ENCODE measurements at regions not wholly inside any gene's neighbourhood (a gene's known extent, or its start where the extent isn't known, plus 50 kb on each side); places are given as distances from the start of the nearest gene placed in this dataset.

DNA sequence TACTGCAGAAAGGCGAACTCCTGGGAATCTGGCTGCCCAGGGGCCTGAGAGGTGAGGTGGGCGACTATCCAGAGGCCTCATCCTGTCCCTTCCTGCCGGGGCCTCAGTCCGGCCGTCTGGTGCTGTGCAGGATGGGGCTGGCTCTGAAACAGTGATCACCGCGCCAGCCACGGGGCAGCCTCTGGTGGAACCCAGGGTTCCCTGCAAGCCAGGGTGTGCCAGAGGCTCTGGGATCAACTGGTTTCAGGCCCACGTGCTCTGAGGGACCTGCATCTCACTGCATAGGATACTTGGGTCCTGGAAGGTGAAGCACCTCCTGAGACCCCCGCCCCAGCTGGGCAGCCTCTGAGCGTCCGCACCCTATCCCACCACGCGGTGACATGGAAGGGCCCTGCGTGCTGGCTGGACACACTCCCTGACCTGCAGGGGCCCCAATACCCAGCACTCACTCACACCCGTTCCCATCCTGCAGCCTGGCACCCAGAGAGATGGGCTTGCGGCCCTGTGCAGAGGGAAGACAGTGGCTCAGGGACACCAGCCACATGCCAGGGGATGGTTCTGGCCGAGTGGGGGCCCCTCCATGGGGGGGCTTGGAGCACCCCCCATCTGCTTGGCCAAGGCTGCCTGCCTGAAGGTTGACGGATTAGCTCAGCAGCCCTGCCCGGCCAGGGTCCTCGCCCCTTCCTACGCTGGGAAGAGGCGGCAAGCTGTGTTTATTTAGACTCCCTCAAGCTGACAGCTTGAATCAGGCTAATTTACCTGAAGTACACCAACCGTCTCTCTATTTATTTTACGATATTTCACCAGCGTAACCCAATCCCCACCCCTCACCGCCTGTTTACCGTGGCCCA lies 64.3 kb upstream of the TTC34 start:
- H3K27me3 ChIP-seq (ENCODE audit: control insufficient read depth, insufficient read depth, low read length) = no peaks in the 10 kb centered on the region
- no peak overlapping the region for H3K23ac ChIP-seq (ENCODE audit: low read depth, low read length)
- H2AFZ ChIP-seq (replicated peaks; ENCODE audit: low read length, poor library complexity) = no peak overlapping the region
- H3K4me1 ChIP-seq (ENCODE audit: control insufficient read depth, insufficient read depth, low read length) = no peaks in the 10 kb centered on the region
- BruUV-seq (replicated peaks) = no TSS peak
- H4K20me1 ChIP-seq (ENCODE audit: insufficient read depth, low read length) = no peaks in the 10 kb centered on the region
- POLR2A ChIA-PET (ENCODE audit: unreplicated experiment) = no interaction called here
- in situ Hi-C loops (cut with MboI; ENCODE audit: low sequenced_read_pairs) = no loop called here
- no peak overlapping the region for H2BK5ac ChIP-seq (ENCODE audit: low read depth, low read length, poor library complexity, severe bottlenecking)
- no peak overlapping the region for H4K5ac ChIP-seq (ENCODE audit: low read depth, low read length)
- CTCF ChIA-PET = no interaction called here
- ATAC-seq (ENCODE audit: low read depth) (no peak), DNase-seq (no peak)
- dilution Hi-C loops (cut with HindIII; ENCODE audit: low sequenced_read_pairs, unreplicated experiment) = no loop called here
- no peak overlapping the region for H3K14ac ChIP-seq (replicated peaks; ENCODE audit: low read depth, low read length)
- H3K79me1 ChIP-seq (ENCODE audit: low read depth in 1 of 2, low read length in 2 of 2) = no peaks in the 10 kb centered on the region
- H2AK5ac ChIP-seq (ENCODE audit: low read depth, low read length) = no peak overlapping the region
- H3K4me3 ChIP-seq (ENCODE audit: insufficient read depth, low read depth, low read length) = no peak overlapping the region
- H3K18ac ChIP-seq (ENCODE audit: low read depth, low read length) = no peak overlapping the region
- H2BK120ac ChIP-seq (ENCODE audit: low read depth, low read length) = no peak overlapping the region
- no peaks in the 10 kb centered on the region for H3K36me3 ChIP-seq (ENCODE audit: control insufficient read depth, insufficient read depth, low read length)
- H3K4ac ChIP-seq (ENCODE audit: low read depth, low read length) = no peak overlapping the region
- no peak overlapping the region for H4K8ac ChIP-seq (ENCODE audit: low read depth in 2 of 2, low read length in 2 of 2)
- peak overlapping the region; percentile 65 for H2AK9ac ChIP-seq (replicated peaks; ENCODE audit: low read depth, low read length, poor library complexity)
- no peak overlapping the region for H3K27ac ChIP-seq (ENCODE audit: insufficient read depth, low read length)
- H3K9ac ChIP-seq (ENCODE audit: low read depth, low read length) = no peak overlapping the region
- no peak overlapping the region for H4K91ac ChIP-seq (ENCODE audit: insufficient read depth, low read depth, low read length)
- no peak overlapping the region for H3K56ac ChIP-seq (ENCODE audit: extremely low read depth, insufficient read depth, low read length)
- no peak overlapping the region for H3K4me2 ChIP-seq (ENCODE audit: low read depth, low read length)
- TF ChIP-seq CEBPB (IDR thresholded peaks at IDR 0.05; ENCODE audit: low read depth, low read length) (no peak), NFE2L2 (IDR thresholded peaks at IDR 0.05; ENCODE audit: low read depth, low read length) (no peak), CHD1 (IDR thresholded peaks at IDR 0.05; ENCODE audit: low read depth, low read length) (no peak), RFX5 (IDR thresholded peaks at IDR 0.05; ENCODE audit: low read depth, low read length) (no peak), MAFK (IDR thresholded peaks at IDR 0.05; ENCODE audit: low read depth, low read length) (no peak), FOS (IDR thresholded peaks at IDR 0.05; ENCODE audit: low read depth, low read length) (no peak), SMC3 (IDR thresholded peaks at IDR 0.05; ENCODE audit: low read depth, low read length) (no peak), MAZ (IDR thresholded peaks at IDR 0.05; ENCODE audit: borderline replicate concordance, low read depth, low read length) (no peak), MXI1 (IDR thresholded peaks at IDR 0.05; ENCODE audit: borderline replicate concordance, low read depth, low read length) (no peak), BHLHE40 (IDR thresholded peaks at IDR 0.05; ENCODE audit: low read depth, low read length) (no peak), POLR2A (IDR thresholded peaks at IDR 0.05; ENCODE audit: low read depth, low read length) (no peak), RAD21 (IDR thresholded peaks at IDR 0.05; ENCODE audit: low read length) (no peak), RCOR1 (IDR thresholded peaks at IDR 0.05; ENCODE audit: insufficient replicate concordance, low read length) (no peak)
- TF ChIP-seq, protein P1, sequence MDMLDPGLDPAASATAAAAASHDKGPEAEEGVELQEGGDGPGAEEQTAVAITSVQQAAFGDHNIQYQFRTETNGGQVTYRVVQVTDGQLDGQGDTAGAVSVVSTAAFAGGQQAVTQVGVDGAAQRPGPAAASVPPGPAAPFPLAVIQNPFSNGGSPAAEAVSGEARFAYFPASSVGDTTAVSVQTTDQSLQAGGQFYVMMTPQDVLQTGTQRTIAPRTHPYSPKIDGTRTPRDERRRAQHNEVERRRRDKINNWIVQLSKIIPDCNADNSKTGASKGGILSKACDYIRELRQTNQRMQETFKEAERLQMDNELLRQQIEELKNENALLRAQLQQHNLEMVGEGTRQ (IDR thresholded peaks at IDR 0.05; ENCODE audit: low read depth, low read length) = no peak
- TF ChIP-seq, protein P2, sequence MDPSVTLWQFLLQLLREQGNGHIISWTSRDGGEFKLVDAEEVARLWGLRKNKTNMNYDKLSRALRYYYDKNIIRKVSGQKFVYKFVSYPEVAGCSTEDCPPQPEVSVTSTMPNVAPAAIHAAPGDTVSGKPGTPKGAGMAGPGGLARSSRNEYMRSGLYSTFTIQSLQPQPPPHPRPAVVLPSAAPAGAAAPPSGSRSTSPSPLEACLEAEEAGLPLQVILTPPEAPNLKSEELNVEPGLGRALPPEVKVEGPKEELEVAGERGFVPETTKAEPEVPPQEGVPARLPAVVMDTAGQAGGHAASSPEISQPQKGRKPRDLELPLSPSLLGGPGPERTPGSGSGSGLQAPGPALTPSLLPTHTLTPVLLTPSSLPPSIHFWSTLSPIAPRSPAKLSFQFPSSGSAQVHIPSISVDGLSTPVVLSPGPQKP (IDR thresholded peaks at IDR 0.05; ENCODE audit: borderline replicate concordance, low read depth, low read length) = no peak
- TF ChIP-seq, protein P3, sequence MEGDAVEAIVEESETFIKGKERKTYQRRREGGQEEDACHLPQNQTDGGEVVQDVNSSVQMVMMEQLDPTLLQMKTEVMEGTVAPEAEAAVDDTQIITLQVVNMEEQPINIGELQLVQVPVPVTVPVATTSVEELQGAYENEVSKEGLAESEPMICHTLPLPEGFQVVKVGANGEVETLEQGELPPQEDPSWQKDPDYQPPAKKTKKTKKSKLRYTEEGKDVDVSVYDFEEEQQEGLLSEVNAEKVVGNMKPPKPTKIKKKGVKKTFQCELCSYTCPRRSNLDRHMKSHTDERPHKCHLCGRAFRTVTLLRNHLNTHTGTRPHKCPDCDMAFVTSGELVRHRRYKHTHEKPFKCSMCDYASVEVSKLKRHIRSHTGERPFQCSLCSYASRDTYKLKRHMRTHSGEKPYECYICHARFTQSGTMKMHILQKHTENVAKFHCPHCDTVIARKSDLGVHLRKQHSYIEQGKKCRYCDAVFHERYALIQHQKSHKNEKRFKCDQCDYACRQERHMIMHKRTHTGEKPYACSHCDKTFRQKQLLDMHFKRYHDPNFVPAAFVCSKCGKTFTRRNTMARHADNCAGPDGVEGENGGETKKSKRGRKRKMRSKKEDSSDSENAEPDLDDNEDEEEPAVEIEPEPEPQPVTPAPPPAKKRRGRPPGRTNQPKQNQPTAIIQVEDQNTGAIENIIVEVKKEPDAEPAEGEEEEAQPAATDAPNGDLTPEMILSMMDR (conservative IDR thresholded peaks at IDR 0.05; ENCODE audit: low read depth, low read length) = no peak
- intact Hi-C loops (cut with micrococcal nuclease) = no loop called here
- no peak overlapping the region for H2BK15ac ChIP-seq (ENCODE audit: low read depth, low read length)
- no peaks in the 10 kb centered on the region for H3K9me1 ChIP-seq (ENCODE audit: insufficient read depth, low read length)
- peaks cover 75% of the 10 kb centered on the region for H3K9me3 ChIP-seq (ENCODE audit: control insufficient read depth, insufficient read depth, low read length)
- H2BK20ac ChIP-seq (ENCODE audit: low read depth, low read length) = no peak overlapping the region
- WGBS, 2 experiments (ENCODE audit: extremely low coverage in 2 of 2, insufficient read length in 1 of 2) = 44% methylated on average over 8 of the region's 28 CpGs; no CpG with 5 or more reads in 1 of the 2 experiments

Measured in IMR-90 (cell line).